Mammary epithelial cell (primary cell): ENCODE measurements at regions not wholly inside any gene's neighbourhood (a gene's known extent, or its start where the extent isn't known, plus 50 kb on each side); places are given as distances from the start of the nearest gene placed in this dataset.

ENCODE experiments used
- CTCF ChIP-seq, 2 donors: IDR thresholded peaks in 1 of 2; conservative IDR thresholded peaks in 1 of 2; 2 replicates each; pipeline ENCODE4 v1.5.1; 2011 to 2012; ENCODE audit warnings: inconsistent platforms in 2 of 2, low read length in 2 of 2, mild to moderate bottlenecking in 2 of 2, control low read depth in 1 of 2, low read depth in 1 of 2; ENCODE audit not compliant: insufficient read depth in 1 of 2; ENCODE audit errors: extremely low read depth in 1 of 2
- EZH2 ChIP-seq: IDR thresholded peaks from 2 replicates; pipeline ENCODE4 v1.6.1; 2012; ENCODE audit warnings: low read length, inconsistent platforms, borderline replicate concordance

- TF ChIP-seq CTCF (conservative IDR thresholded peaks at IDR 0.05 in 1 of 2, IDR thresholded peaks at IDR 0.05 in 1 of 2; ENCODE audit: extremely low read depth in 1 of 2, insufficient read depth in 1 of 2, low read depth in 1 of 2, low read length in 2 of 2): no peak
- TF ChIP-seq EZH2: no peak
Measured at GRCh38 chr3:104873331-104873730, 493.4 kb upstream of the ALCAM start.
